Sigmoid colon (tissue), 3 donors: ENCODE measurements at regions not wholly inside any gene's neighbourhood (a gene's known extent, or its start where the extent isn't known, plus 50 kb on each side); places are given as distances from the start of the nearest gene placed in this dataset.

Experiments used
- POLR2A ChIP-seq, 2 donors: fragments of 450-650 bp; IDR thresholded peaks; one replicate each; pipeline ENCODE4 v1.6.1; 2016; ENCODE audit warnings: antibody characterized with exemption in 2 of 2, mild to moderate bottlenecking in 2 of 2, moderate library complexity in 2 of 2
- TF ChIP-seq, protein P1 (sequence below), 4 experiments: fragments of 450-650 bp in 3 of 4; fragments of 200-600 bp in 1 of 4; IDR thresholded peaks; one replicate each; pipeline ENCODE4 v1.5.1; 2016 to 2019; ENCODE audit warnings: antibody characterized with exemption in 4 of 4, mild to moderate bottlenecking in 3 of 4, moderate library complexity in 2 of 4

DNA sequence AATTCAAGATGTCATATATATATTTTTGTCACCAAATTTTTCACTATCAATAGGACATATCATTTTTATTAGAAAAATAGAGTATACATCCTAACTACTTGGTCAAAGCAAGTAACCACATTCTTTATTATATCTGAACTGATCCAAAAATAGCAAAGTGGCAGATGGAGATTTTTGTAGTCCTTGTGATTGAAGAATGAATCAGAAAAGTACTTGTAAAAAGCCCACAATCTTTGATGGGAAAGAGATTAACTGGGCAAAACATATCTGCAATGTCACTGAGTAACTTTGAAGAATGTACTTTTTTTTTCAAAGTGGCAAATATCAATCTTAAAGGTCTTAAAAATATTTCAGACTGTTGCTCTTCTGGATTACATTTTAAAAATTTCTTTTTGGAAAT is 1040.6 kb upstream of the SEMA6A start:
- TF ChIP-seq, protein P1, sequence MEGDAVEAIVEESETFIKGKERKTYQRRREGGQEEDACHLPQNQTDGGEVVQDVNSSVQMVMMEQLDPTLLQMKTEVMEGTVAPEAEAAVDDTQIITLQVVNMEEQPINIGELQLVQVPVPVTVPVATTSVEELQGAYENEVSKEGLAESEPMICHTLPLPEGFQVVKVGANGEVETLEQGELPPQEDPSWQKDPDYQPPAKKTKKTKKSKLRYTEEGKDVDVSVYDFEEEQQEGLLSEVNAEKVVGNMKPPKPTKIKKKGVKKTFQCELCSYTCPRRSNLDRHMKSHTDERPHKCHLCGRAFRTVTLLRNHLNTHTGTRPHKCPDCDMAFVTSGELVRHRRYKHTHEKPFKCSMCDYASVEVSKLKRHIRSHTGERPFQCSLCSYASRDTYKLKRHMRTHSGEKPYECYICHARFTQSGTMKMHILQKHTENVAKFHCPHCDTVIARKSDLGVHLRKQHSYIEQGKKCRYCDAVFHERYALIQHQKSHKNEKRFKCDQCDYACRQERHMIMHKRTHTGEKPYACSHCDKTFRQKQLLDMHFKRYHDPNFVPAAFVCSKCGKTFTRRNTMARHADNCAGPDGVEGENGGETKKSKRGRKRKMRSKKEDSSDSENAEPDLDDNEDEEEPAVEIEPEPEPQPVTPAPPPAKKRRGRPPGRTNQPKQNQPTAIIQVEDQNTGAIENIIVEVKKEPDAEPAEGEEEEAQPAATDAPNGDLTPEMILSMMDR (IDR thresholded peaks at IDR 0.05): no peak
- TF ChIP-seq POLR2A (IDR thresholded peaks at IDR 0.05): no peak
